HG03354 (cell line): ENCODE measurements at regions not wholly inside any gene's neighbourhood (a gene's known extent, or its start where the extent isn't known, plus 50 kb on each side); places are given as distances from the start of the nearest gene placed in this dataset.

Experiments used
- ATAC-seq: cut with Tn5 transposase; IDR thresholded peaks from one replicate; pipeline ENCODE4 v1.9.1; 2021; ENCODE audit warnings: mild to moderate bottlenecking; ENCODE audit not compliant: unreplicated experiment, poor library complexity, severe bottlenecking

DNA sequence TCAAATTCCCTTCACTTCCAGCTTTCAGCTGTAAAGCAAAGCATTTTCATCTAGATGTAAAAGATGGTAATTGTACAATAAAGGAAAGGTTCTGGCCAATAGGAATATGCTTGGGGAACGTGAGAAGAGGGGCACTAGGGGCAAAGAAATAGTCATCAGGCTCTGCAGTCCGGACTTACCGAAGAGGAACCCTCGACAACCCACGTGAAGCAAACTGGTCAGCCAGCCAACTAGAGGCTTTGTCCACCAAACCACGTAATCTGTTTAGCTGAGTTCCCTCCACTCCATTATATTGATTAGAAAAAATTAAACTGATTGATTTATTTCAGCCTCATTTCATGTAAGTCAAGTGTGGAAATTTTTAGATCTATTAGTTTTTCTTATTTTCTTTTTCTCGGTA is 300.4 kb upstream of the FANCL start:
- no peak for ATAC-seq

- ATAC-seq: no peak
Measured at GRCh38 chr2:58540681-58541080, 299.6 kb upstream of the FANCL start.

GRCh38 chr2:58539973-58540372 is 298.8 kb upstream of the FANCL start:
- no peak for ATAC-seq

DNA sequence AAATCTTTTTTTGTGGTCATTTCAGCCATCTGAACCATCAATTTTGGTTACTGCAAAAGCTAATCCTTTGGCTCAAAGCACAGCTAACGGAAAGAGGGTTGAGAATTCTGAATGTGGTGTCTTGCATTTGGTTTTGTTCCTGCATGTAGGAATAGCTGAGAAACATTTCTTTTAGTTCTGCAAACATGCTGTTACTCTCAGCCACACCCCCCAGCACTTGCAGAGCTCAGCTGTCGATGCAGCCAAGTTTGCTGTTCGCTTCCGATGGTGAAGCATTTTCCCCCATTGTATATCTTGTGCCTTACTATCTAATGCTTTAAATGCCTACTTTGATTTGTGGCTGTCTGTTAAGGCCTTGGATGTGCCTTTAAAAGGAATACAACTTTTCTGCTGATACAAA is 294.9 kb upstream of the FANCL start:
- no peak for ATAC-seq

GRCh38 chr2:58535182-58535581 is 294.1 kb upstream of the FANCL start:
- ATAC-seq: no peak

- no peak for ATAC-seq
Measured at GRCh38 chr2:58533376-58533775, 292.3 kb upstream of the FANCL start.

- ATAC-seq: no peak
Measured at GRCh38 chr2:58532641-58533040, 291.5 kb upstream of the FANCL start.

DNA sequence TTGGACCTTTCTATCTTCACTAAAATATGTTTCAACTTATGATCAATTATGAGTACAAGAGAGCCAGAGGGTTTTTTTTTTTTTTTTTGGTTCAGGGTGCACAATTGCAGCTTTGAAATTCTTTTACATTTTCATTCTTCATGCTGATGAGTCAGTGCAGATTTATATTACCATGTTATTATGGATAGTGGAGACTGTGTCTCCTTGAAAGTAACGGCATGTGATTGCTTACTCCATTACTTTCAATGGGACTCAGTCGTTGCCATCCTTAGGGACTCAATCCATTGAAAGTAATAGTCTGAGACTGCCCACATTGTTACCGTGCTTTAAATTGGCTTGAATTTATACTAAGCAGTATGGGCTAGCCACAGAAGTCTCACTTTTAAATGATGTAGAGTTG is 286.5 kb upstream of the FANCL start:
- no peak for ATAC-seq

DNA sequence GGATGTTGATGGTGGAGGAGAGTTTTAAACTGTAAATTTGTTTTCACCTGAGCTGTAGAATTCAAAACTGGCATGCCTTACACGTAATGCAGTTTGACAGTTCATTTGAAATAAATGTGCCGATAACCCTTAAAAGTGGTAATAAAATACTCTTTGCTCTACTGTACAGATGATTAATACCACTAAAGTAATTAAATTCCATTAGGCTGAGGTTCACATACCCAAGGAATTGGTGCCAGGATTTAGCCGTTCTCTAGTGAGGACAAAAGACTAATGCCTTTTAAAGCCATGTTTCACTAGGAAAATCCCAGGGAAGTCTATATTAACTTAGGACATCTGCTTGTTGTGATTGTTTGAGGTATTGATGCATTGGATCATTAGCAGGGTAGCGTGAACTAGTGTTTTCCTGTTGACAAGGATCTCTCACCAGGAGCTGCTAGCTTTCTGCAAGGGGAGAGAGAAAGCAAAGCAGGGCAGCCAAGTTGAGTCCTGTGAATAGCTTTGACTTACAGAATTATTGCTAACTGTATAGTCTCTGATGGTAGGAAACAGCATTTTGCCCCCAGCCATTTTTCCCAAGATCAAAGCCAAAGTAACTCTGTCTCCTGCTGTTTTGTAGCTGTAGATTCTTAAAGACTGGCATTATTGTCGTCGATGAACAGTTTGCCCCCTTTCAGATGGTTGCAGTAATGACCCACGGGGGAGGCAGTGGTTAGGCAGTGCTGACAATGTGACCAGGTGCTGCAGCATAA is 280.9 kb upstream of the FANCL start:
- ATAC-seq: no peak

GRCh38 chr2:58520903-58521302 is 279.8 kb upstream of the FANCL start:
- no peak for ATAC-seq

GRCh38 chr2:58517881-58518280 is 276.8 kb upstream of the FANCL start:
- ATAC-seq: no peak

- ATAC-seq: no peak
Measured at GRCh38 chr2:58516695-58517094, 275.6 kb upstream of the FANCL start.

DNA sequence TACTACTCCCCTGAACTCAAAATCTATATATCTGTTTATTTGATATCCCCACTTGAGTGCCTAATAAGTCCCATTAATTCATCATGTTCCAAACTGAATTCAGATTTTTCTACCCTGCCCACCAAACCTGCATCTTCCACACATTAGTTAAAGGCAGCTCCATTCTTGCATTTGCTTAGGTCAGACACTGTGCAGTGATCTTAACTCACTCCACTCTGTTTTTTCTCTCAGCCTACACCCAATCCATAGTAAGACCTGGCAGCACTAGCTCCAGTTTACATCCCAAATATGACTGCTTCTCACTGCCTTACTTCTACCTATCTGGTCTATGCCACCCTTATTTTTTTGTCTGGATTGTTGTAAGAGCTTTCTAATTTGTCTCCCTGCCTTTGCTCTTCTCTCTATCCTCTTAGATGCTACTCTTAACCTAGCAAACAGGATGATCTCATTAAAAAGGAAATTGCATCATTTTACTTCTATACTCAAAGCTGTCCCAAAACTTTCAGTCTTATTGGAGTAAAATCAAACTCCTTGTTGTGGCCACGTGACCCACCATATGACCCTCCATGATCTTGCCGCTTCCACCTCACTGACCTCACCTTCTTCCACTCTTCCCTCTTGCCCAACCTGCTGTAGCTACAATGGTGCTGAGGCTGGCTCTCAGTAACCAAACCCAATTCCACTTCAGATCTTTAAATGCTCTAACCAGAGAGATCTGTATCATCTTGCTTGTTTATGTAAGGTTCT is 274.9 kb upstream of the FANCL start:
- no peak for ATAC-seq

DNA sequence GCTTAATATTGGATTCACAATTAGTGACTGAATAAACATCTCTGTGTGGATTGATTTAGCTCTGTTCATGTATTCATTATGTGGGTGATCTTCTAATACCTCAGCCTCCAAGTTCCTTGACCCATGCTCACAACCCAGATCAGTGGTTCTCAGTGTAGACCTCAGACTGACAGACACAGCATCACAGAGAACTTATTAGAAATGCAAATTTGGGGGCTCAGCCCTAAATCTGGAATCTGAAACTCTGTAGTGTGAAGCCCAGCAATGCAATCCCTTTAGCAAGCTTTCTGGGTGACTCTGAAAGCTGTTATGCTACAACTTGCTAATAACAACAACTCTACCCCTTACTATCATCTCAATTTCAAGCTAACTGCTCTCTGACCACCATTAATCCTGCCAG is 273.1 kb upstream of the FANCL start:
- ATAC-seq: peak; percentile 62

GRCh38 chr2:58512878-58513277 is 271.8 kb upstream of the FANCL start:
- ATAC-seq: no peak

GRCh38 chr2:58508006-58508405 is 266.9 kb upstream of the FANCL start:
- no peak for ATAC-seq

- no peak for ATAC-seq
Measured at GRCh38 chr2:58503918-58504317, 262.8 kb upstream of the FANCL start.

DNA sequence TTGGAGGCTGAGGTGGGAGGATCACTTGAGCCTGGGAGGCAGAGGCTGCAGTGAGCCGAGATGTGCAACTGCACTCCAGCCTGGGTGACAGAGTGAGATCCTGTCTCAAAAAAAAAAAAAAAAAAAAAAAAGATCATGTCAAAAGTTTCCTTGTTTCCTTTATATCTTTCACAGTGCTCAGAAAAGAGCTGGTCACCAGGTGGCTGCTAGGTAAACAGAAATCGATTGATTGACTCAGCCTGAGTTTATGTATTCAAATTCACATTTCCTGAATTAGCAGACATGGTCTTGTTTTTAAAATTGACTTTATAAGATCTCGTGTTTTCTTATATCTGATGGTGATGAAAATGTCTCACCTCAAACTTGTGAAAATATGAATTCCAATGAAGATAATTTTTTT is 261.8 kb upstream of the FANCL start:
- no peak for ATAC-seq

GRCh38 chr2:58501371-58502160 is 260.4 kb upstream of the FANCL start:
- no peak for ATAC-seq

DNA sequence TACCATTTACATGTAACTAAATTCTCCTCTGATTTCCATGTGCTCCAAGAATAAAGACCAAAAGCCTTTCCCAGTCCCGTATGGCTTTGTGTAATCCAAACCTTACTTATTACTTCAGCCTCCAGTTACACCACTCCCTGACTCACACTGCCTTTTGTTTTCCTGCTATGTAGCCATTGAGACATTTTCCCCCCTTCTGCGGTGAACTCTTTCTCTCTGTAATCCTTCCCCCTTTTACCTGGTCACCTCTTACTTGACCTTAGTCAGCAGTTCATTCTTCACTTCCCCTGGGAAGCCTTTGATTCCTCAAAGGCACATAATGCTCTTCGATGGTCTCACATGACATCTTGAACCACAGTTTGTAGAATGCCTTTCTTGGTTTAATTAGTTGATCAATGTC is 256.0 kb upstream of the FANCL start:
- ATAC-seq: no peak

- no peak for ATAC-seq
Measured at GRCh38 chr2:58495806-58496205, 254.7 kb upstream of the FANCL start.
